Aorta (tissue), 5 donors: ENCODE measurements at regions not wholly inside any gene's neighbourhood (a gene's known extent, or its start where the extent isn't known, plus 50 kb on each side); places are given as distances from the start of the nearest gene placed in this dataset.

ENCODE experiments used
- ATAC-seq: fragments of 200-7000 bp; cut with Tn5 transposase; one replicate; pipeline ENCODE4 v1.9.1; 2022; ENCODE audit warnings: moderate library complexity; ENCODE audit not compliant: low FRiP score
- DNase-seq, 2 donors: peaks; one replicate each; pipeline ENCODE4 v3.0.0-alpha.2; 2020
- H3K27ac ChIP-seq, 2 donors: one replicate each; pipeline ENCODE4 v1.5.1; 2013; ENCODE audit warnings: low read length in 2 of 2, mild to moderate bottlenecking in 2 of 2, moderate library complexity in 2 of 2, control low read depth in 1 of 2, inconsistent platforms in 1 of 2, low read depth in 1 of 2
- H3K27me3 ChIP-seq, 2 donors: one replicate each; pipeline ENCODE4 v1.6.1; 2013; ENCODE audit warnings: control low read depth in 1 of 2, low read length in 1 of 2, mild to moderate bottlenecking in 1 of 2, moderate library complexity in 1 of 2; ENCODE audit not compliant: insufficient read depth in 2 of 2, control insufficient read depth in 1 of 2
- H3K36me3 ChIP-seq, 2 donors: one replicate each; pipeline ENCODE4 v1.6.1; 2013; ENCODE audit warnings: control low read depth in 1 of 2, low read length in 1 of 2, mild to moderate bottlenecking in 1 of 2; ENCODE audit not compliant: insufficient read depth in 2 of 2, control insufficient read depth in 1 of 2
- H3K4me1 ChIP-seq, 2 donors: one replicate each; pipeline ENCODE4 v1.6.1; 2013; ENCODE audit warnings: low read length in 2 of 2, control low read depth in 1 of 2, mild to moderate bottlenecking in 1 of 2, moderate library complexity in 1 of 2; ENCODE audit not compliant: insufficient read depth in 2 of 2, control insufficient read depth in 1 of 2
- H3K4me3 ChIP-seq, 2 donors: one replicate each; pipeline ENCODE4 v1.5.1; 2013; ENCODE audit warnings: low read length in 2 of 2, control low read depth in 1 of 2, mild to moderate bottlenecking in 1 of 2
- H3K9me3 ChIP-seq: one replicate; pipeline ENCODE4 v1.6.1; 2013; ENCODE audit warnings: mild to moderate bottlenecking, low read length; ENCODE audit not compliant: control insufficient read depth
- WGBS, 2 donors: extraction: QIAGEN DNeasy Blood & Tissue Kit; methylation state at CpG; one replicate each; pipeline ENCODE4 v1.1.7; 2013; 5-methylcytosine and 5-hydroxymethylcytosine counted together
- intact Hi-C, 2 donors: fragments of 100-400 bp; cut with DNase I; formaldehyde crosslinking; loops; one replicate each; pipeline versions ENCODE4 v1.14.2 to v1.15.0; 2022
- donor health status: healthy with polysubstance abuse.
- donor health status: Bipolar disorder and iron deficiency.
- donor health status: DM: no; HTN: no; CAD: no.
- donor health status: DM: no; HTN: no; CAD: no.
- donor health status: DM: yes; HTN: yes; CAD: no.

- Histone ChIP-seq H3K27me3 (no peaks in the 10 kb centered on the region), H3K4me3 (no peak overlapping the region), H3K36me3 (no peaks in the 10 kb centered on the region), H3K27ac (no peak overlapping the region), H3K4me1 (no peaks in the 10 kb centered on the region), H3K9me3 (no peaks in the 10 kb centered on the region)
- 96 to 98% methylated on average over 3 of the region's 3 CpGs for WGBS, 2 donors
- ATAC-seq (no peak), DNase-seq (peak in 1 of 2 donors; percentile 55)
- intact Hi-C loops: no loop called here
Observed at GRCh38 chr3:72043204-72044133, 258.5 kb upstream of the PROK2 start.

- peak; percentile 41 for ATAC-seq
- Histone ChIP-seq H3K4me1 (no peaks in the 10 kb centered on the region), H3K4me3 (no peak overlapping the region), H3K36me3 (no peaks in the 10 kb centered on the region), H3K27me3 (no peaks in the 10 kb centered on the region), H3K27ac (no peak overlapping the region), H3K9me3 (no peaks in the 10 kb centered on the region)
- DNase-seq: peak in 1 of 2 donors; percentile 68
- intact Hi-C loops: no loop called here
- 57 to 60% methylated on average over 7 of the region's 7 CpGs for WGBS, 2 donors
Observed at GRCh38 chr3:72042397-72043203, 257.7 kb upstream of the PROK2 start.

- Histone ChIP-seq H3K4me1 (no peaks in the 10 kb centered on the region), H3K9me3 (no peaks in the 10 kb centered on the region), H3K27ac (no peak overlapping the region), H3K4me3 (no peak overlapping the region), H3K27me3 (no peaks in the 10 kb centered on the region), H3K36me3 (no peaks in the 10 kb centered on the region)
- no peak for DNase-seq
- 58 to 71% methylated on average over 3 of the region's 3 CpGs for WGBS, 2 donors
- intact Hi-C loops: no loop called here
- no peak for ATAC-seq
Observed at GRCh38 chr3:72041511-72041910, 256.6 kb upstream of the PROK2 start.

- intact Hi-C loops: no loop called here
- ATAC-seq (no peak), DNase-seq (no peak)
- no peaks in the 10 kb centered on the region for H3K36me3 ChIP-seq
- H3K27me3 ChIP-seq: no peaks in the 10 kb centered on the region
- H3K27ac ChIP-seq: no peak overlapping the region
- no peak overlapping the region for H3K4me3 ChIP-seq
- WGBS, 2 donors: 92 to 93% methylated on average over 4 of the region's 4 CpGs
- H3K4me1 ChIP-seq: no peaks in the 10 kb centered on the region
- H3K9me3 ChIP-seq: no peaks in the 10 kb centered on the region
Observed at GRCh38 chr3:72041076-72041475, 256.1 kb upstream of the PROK2 start.

- H3K36me3 ChIP-seq: no peaks in the 10 kb centered on the region
- no peaks in the 10 kb centered on the region for H3K9me3 ChIP-seq
- no peaks in the 10 kb centered on the region for H3K4me1 ChIP-seq
- H3K4me3 ChIP-seq: no peak overlapping the region
- intact Hi-C loops: no loop called here
- no peak for DNase-seq
- ATAC-seq: no peak
- no peaks in the 10 kb centered on the region for H3K27me3 ChIP-seq
- 96 to 97% methylated on average over 6 of the region's 6 CpGs for WGBS, 2 donors
- H3K27ac ChIP-seq: no peak overlapping the region
Observed at GRCh38 chr3:72039677-72040076, 254.7 kb upstream of the PROK2 start.

GRCh38 chr3:72036899-72037298 lies 252.0 kb upstream of the PROK2 start:
- Histone ChIP-seq H3K4me1 (peaks cover 0 to 2% of the 10 kb centered on the region in 2 donors), H3K27ac (no peak overlapping the region), H3K9me3 (no peaks in the 10 kb centered on the region), H3K4me3 (no peak overlapping the region), H3K27me3 (no peaks in the 10 kb centered on the region), H3K36me3 (no peaks in the 10 kb centered on the region)
- DNase-seq: no peak
- ATAC-seq: no peak
- intact Hi-C loops: no loop called here
- 86 to 92% methylated on average over 1 of the region's 1 CpG for WGBS, 2 donors

GRCh38 chr3:72035606-72036005 lies 250.7 kb upstream of the PROK2 start:
- no peak overlapping the region for H3K27ac ChIP-seq
- H3K36me3 ChIP-seq: no peaks in the 10 kb centered on the region
- ATAC-seq: no peak
- no peak for DNase-seq
- peaks cover 2% of the 10 kb centered on the region for H3K9me3 ChIP-seq
- no peak overlapping the region for H3K4me3 ChIP-seq
- 93 to 95% methylated on average over 3 of the region's 3 CpGs for WGBS, 2 donors
- peaks cover 0 to 2% of the 10 kb centered on the region in 2 donors for H3K4me1 ChIP-seq
- intact Hi-C loops: no loop called here
- H3K27me3 ChIP-seq: no peaks in the 10 kb centered on the region

- intact Hi-C loops: no loop called here
- H3K27me3 ChIP-seq: no peaks in the 10 kb centered on the region
- WGBS, 2 donors: 83 to 100% methylated on average over 1 of the region's 1 CpG
Observed at GRCh38 chr3:72034986-72035385, 250.0 kb upstream of the PROK2 start.

More at GRCh38 chr3:72034986-72035385, 250.0 kb upstream of the PROK2 start:
- Histone ChIP-seq H3K4me3 (no peak overlapping the region), H3K27ac (no peak overlapping the region), H3K4me1 (peaks cover 0 to 2% of the 10 kb centered on the region in 2 donors), H3K9me3 (peaks cover 2% of the 10 kb centered on the region), H3K36me3 (no peaks in the 10 kb centered on the region)
- ATAC-seq: no peak
- no peak for DNase-seq
